DND-41 (cell line): ENCODE measurements at regions not wholly inside any gene's neighbourhood (a gene's known extent, or its start where the extent isn't known, plus 50 kb on each side); places are given as distances from the start of the nearest gene placed in this dataset.

Experiments used
- CTCF ChIP-seq: IDR thresholded peaks from 2 replicates; pipeline ENCODE4 v1.5.1; 2012; ENCODE audit warnings: borderline replicate concordance, low read length, moderate library complexity, mild to moderate bottlenecking; ENCODE audit not compliant: poor library complexity, severe bottlenecking; ENCODE audit errors: extremely low read depth
- EZH2 ChIP-seq: IDR thresholded peaks from 3 replicates; pipeline ENCODE4 v1.6.1; 2012; ENCODE audit warnings: borderline replicate concordance, low read depth, mild to moderate bottlenecking, moderate library complexity, low read length, inconsistent platforms; ENCODE audit not compliant: severe bottlenecking

- TF ChIP-seq CTCF (no peak), EZH2 (no peak)
Observed at GRCh38 chr22:48507595-48508350, 1319.9 kb downstream of the BRD1 start.
